SW480 (cell line): ENCODE measurements at regions not wholly inside any gene's neighbourhood (a gene's known extent, or its start where the extent isn't known, plus 50 kb on each side); places are given as distances from the start of the nearest gene placed in this dataset.

ENCODE experiments used
- DNase-seq: peaks from one replicate; pipeline ENCODE4 v3.0.0-alpha.2; 2016; ENCODE audit warnings: low spot score

- DNase-seq: no peak
Observed at GRCh38 chr3:99315896-99316295, 322.5 kb upstream of the COL8A1 start.

- DNase-seq: no peak
Observed at GRCh38 chr3:99313485-99313884, 324.9 kb upstream of the COL8A1 start.

- DNase-seq: no peak
Observed at GRCh38 chr3:99298661-99299060, 339.7 kb upstream of the COL8A1 start.

GRCh38 chr3:99295836-99296235 is 342.6 kb upstream of the COL8A1 start:
- no peak for DNase-seq

GRCh38 chr3:99294092-99294491 is 344.3 kb upstream of the COL8A1 start:
- DNase-seq: peak; percentile 4

- no peak for DNase-seq
Observed at GRCh38 chr3:99287876-99288275, 350.5 kb upstream of the COL8A1 start.

GRCh38 chr3:99286266-99286845 is 352.0 kb upstream of the COL8A1 start:
- peak; percentile 18 for DNase-seq

- DNase-seq: no peak
Observed at GRCh38 chr3:99269606-99270351, 368.3 kb upstream of the DCBLD2 start.

GRCh38 chr3:99256788-99257187 is 355.3 kb upstream of the DCBLD2 start:
- no peak for DNase-seq

GRCh38 chr3:99253963-99254355 is 352.5 kb upstream of the DCBLD2 start:
- DNase-seq: no peak

GRCh38 chr3:99250821-99251355 is 349.4 kb upstream of the DCBLD2 start:
- no peak for DNase-seq

- peak; percentile 13 for DNase-seq
Observed at GRCh38 chr3:99250272-99250671, 348.8 kb upstream of the DCBLD2 start.

- DNase-seq: no peak
Observed at GRCh38 chr3:99249627-99250026, 348.1 kb upstream of the DCBLD2 start.

GRCh38 chr3:99248913-99249312 is 347.4 kb upstream of the DCBLD2 start:
- no peak for DNase-seq

- no peak for DNase-seq
Observed at GRCh38 chr3:99248130-99248529, 346.6 kb upstream of the DCBLD2 start.

- DNase-seq: no peak
Observed at GRCh38 chr3:99246010-99246654, 344.6 kb upstream of the DCBLD2 start.

- DNase-seq: no peak
Observed at GRCh38 chr3:99242271-99242670, 340.8 kb upstream of the DCBLD2 start.

- DNase-seq: no peak
Observed at GRCh38 chr3:99240700-99241099, 339.2 kb upstream of the DCBLD2 start.

- DNase-seq: no peak
Observed at GRCh38 chr3:99236576-99236975, 335.1 kb upstream of the DCBLD2 start.

GRCh38 chr3:99232696-99233095 is 331.2 kb upstream of the DCBLD2 start:
- DNase-seq: no peak

- DNase-seq: no peak
Observed at GRCh38 chr3:99218468-99218867, 317.0 kb upstream of the DCBLD2 start.

GRCh38 chr3:99212969-99213368 is 311.5 kb upstream of the DCBLD2 start:
- DNase-seq: no peak

GRCh38 chr3:99211309-99211708 is 309.8 kb upstream of the DCBLD2 start:
- no peak for DNase-seq
